H1 (cell line): ENCODE measurements at regions not wholly inside any gene's neighbourhood (a gene's known extent, or its start where the extent isn't known, plus 50 kb on each side); places are given as distances from the start of the nearest gene placed in this dataset.

Experiments
- CTCF ChIA-PET: fragments of 300-600 bp; sonication (Branson Sonifier 250); formaldehyde crosslinking; loops from one replicate; lab custom pipeline; 2021; ENCODE audit not compliant: partially characterized antibody; lab: Charles Lee
- POLR2A ChIA-PET: fragments of 300-600 bp; sonication (Branson Sonifier 250); formaldehyde crosslinking; loops from one replicate; lab custom pipeline; 2021; ENCODE audit warnings: inconsistent platforms; ENCODE audit not compliant: partially characterized antibody; lab: Charles Lee
- DNase-seq, 2 experiments: peaks; one replicate each; pipeline versions ENCODE4 v3.0.0 to v3.0.0-alpha.2; 2010 to 2022; ENCODE audit warnings: low spot score in 2 of 2, low read depth in 1 of 2, mixed read lengths in 1 of 2
- FAIRE-seq: peaks from 2 replicates; lab custom pipeline; 2011; peaks lifted over from hg19 to GRCh38; lab: Jason Lieb, UNC
- H2AFZ ChIP-seq: 2 replicates; pipeline ENCODE4 v1.8.1; 2012; ENCODE audit warnings: low read length, inconsistent platforms
- H2AK5ac ChIP-seq: 2 replicates; pipeline ENCODE4 v1.6.1; 2013; ENCODE audit warnings: low read depth, low read length
- H2BK120ac ChIP-seq: replicated peaks from 2 replicates; pipeline ENCODE3; 2013; ENCODE audit warnings: low read depth, low read length, inconsistent platforms
- H2BK12ac ChIP-seq: 2 replicates; pipeline ENCODE4 v1.6.1; 2013; ENCODE audit warnings: low read depth, low read length
- H2BK15ac ChIP-seq: 2 replicates; pipeline ENCODE4 v1.6.1; 2013; ENCODE audit warnings: low read length
- H2BK20ac ChIP-seq: 2 replicates; pipeline ENCODE4 v1.6.1; 2013; ENCODE audit warnings: low read length
- H2BK5ac ChIP-seq: 2 replicates; pipeline ENCODE4 v1.6.1; 2013; ENCODE audit warnings: low read depth, low read length
- H3K14ac ChIP-seq: 2 replicates; pipeline ENCODE4 v1.6.1; 2013; ENCODE audit warnings: inconsistent platforms; ENCODE audit not compliant: insufficient read length
- H3K18ac ChIP-seq: 2 replicates; pipeline ENCODE4 v1.6.1; 2013; ENCODE audit warnings: low read length; ENCODE audit errors: extremely low read depth
- H3K23ac ChIP-seq: 2 replicates; pipeline ENCODE4 v1.6.1; 2013; ENCODE audit warnings: inconsistent platforms; ENCODE audit not compliant: insufficient read length
- H3K23me2 ChIP-seq: 2 replicates; pipeline ENCODE4 v1.6.1; 2013; ENCODE audit warnings: low read depth, low read length
- H3K27ac ChIP-seq: 2 replicates; pipeline ENCODE4 v1.6.1; 2011; ENCODE audit warnings: low read depth, low read length, inconsistent platforms
- H3K27me3 ChIP-seq, 4 experiments: replicated peaks in 1 of 4; 1 replicate in 1 of 4; 2 replicates in 3 of 4; pipeline versions ENCODE4 v1.6.1 to v1.8.1; 2011 to 2013; ENCODE audit warnings: low read length in 3 of 4, mild to moderate bottlenecking in 3 of 4, inconsistent platforms in 2 of 4, mixed read lengths in 2 of 4, moderate library complexity in 1 of 4; ENCODE audit not compliant: control insufficient read depth in 3 of 4, insufficient read depth in 3 of 4; ENCODE audit errors: extremely low read depth in 1 of 4
- H3K36me3 ChIP-seq, 4 experiments: 2 replicates each; pipeline versions ENCODE4 v1.6.1 to v1.8.1; 2011 to 2013; ENCODE audit warnings: mild to moderate bottlenecking in 4 of 4, low read length in 3 of 4, moderate library complexity in 2 of 4, control low read depth in 1 of 4, inconsistent platforms in 1 of 4; ENCODE audit not compliant: insufficient read depth in 4 of 4, control insufficient read depth in 2 of 4
- H3K4ac ChIP-seq: replicated peaks from 2 replicates; pipeline ENCODE3; 2013; ENCODE audit warnings: low read length, low read depth, mixed read lengths, inconsistent platforms; ENCODE audit not compliant: insufficient read length
- H3K4me1 ChIP-seq, 4 experiments: replicated peaks in 1 of 4; 1 replicate in 1 of 4; 2 replicates in 3 of 4; pipeline versions ENCODE4 v1.6.1 to v1.8.1; 2011 to 2013; ENCODE audit warnings: low read length in 3 of 4, inconsistent platforms in 2 of 4, mixed read lengths in 1 of 4; ENCODE audit not compliant: insufficient read depth in 4 of 4, control insufficient read depth in 3 of 4
- H3K4me2 ChIP-seq, 2 experiments: 2 replicates each; pipeline versions ENCODE4 v1.6.1 to v1.8.1; 2011 to 2013; ENCODE audit warnings: low read depth in 2 of 2, low read length in 2 of 2, control low read depth in 1 of 2, inconsistent platforms in 1 of 2, mild to moderate bottlenecking in 1 of 2; ENCODE audit not compliant: insufficient read depth in 1 of 2
- H3K4me3 ChIP-seq, 4 experiments: fragments of 200-600, 300-600 bp in 1 of 4; sonication (generic), shearing (Covaris generic), sonication (Bioruptor Twin) in 1 of 4; 2 replicates each; pipeline versions ENCODE4 v1.5.1 to v1.8.1; 2011 to 2016; ENCODE audit warnings: low read length in 4 of 4, low read depth in 3 of 4, control low read depth in 2 of 4, inconsistent platforms in 2 of 4, mild to moderate bottlenecking in 2 of 4, mixed read lengths in 1 of 4, moderate library complexity in 1 of 4; ENCODE audit not compliant: insufficient read depth in 2 of 4; ENCODE audit errors: extremely low read depth in 1 of 4
- H3K56ac ChIP-seq: replicated peaks from 2 replicates; pipeline ENCODE3; 2013; ENCODE audit warnings: low read depth, mild to moderate bottlenecking, mixed read lengths, low read length, inconsistent platforms; ENCODE audit not compliant: insufficient read length
- H3K79me1 ChIP-seq: 2 replicates; pipeline ENCODE4 v1.6.1; 2013; ENCODE audit warnings: low read depth, low read length, control low read depth
- H3K79me2 ChIP-seq, 2 experiments: 2 replicates each; pipeline versions ENCODE4 v1.6.1 to v1.8.1; 2012 to 2013; ENCODE audit warnings: low read length in 2 of 2, mild to moderate bottlenecking in 2 of 2, inconsistent platforms in 1 of 2; ENCODE audit not compliant: insufficient read depth in 2 of 2, control insufficient read depth in 1 of 2
- H3K9ac ChIP-seq, 4 experiments: replicated peaks in 1 of 4; 1 replicate in 1 of 4; 2 replicates in 3 of 4; pipeline versions ENCODE4 v1.6.1 to v1.8.1; 2011 to 2013; ENCODE audit warnings: low read depth in 3 of 4, low read length in 3 of 4, control low read depth in 2 of 4, mild to moderate bottlenecking in 2 of 4, moderate library complexity in 2 of 4, inconsistent platforms in 1 of 4; ENCODE audit errors: extremely low read depth in 1 of 4
- H3K9me3 ChIP-seq, 2 experiments: 2 replicates each; pipeline versions ENCODE4 v1.6.1 to v1.8.1; 2012 to 2013; ENCODE audit warnings: mild to moderate bottlenecking in 2 of 2, moderate library complexity in 2 of 2, control low read depth in 1 of 2, inconsistent platforms in 1 of 2, low read depth in 1 of 2, low read length in 1 of 2, mixed read lengths in 1 of 2; ENCODE audit not compliant: insufficient read depth in 2 of 2
- H4K20me1 ChIP-seq, 2 experiments: replicated peaks in 1 of 2; 2 replicates each; pipeline versions ENCODE3 to v1.8.1; 2011 to 2013; ENCODE audit warnings: inconsistent platforms in 2 of 2, low read length in 2 of 2, mild to moderate bottlenecking in 1 of 2; ENCODE audit not compliant: insufficient read depth in 2 of 2, control insufficient read depth in 1 of 2
- H4K5ac ChIP-seq: 2 replicates; pipeline ENCODE4 v1.6.1; 2013; ENCODE audit warnings: low read length, low read depth, mixed read lengths, inconsistent platforms; ENCODE audit not compliant: insufficient read length
- H4K8ac ChIP-seq: 2 replicates; pipeline ENCODE4 v1.8.0; 2013; ENCODE audit warnings: mild to moderate bottlenecking, moderate library complexity, low read length, inconsistent platforms; ENCODE audit not compliant: insufficient read depth; ENCODE audit errors: extremely low read depth
- H4K91ac ChIP-seq: replicated peaks from 2 replicates; pipeline ENCODE3; 2013; ENCODE audit warnings: low read length, mixed read lengths, inconsistent platforms; ENCODE audit not compliant: insufficient read length
- BCL11A ChIP-seq, 2 experiments: IDR thresholded peaks; one replicate each; pipeline ENCODE4 v1.6.1; 2011; ENCODE audit warnings: low read depth in 2 of 2, low read length in 2 of 2, mild to moderate bottlenecking in 2 of 2
- BRCA1 ChIP-seq: IDR thresholded peaks from 2 replicates; pipeline ENCODE4 v1.6.1; 2012; ENCODE audit warnings: low read depth, low read length, improper control_type of control experiment
- EGR1 ChIP-seq: IDR thresholded peaks from 2 replicates; pipeline ENCODE4 v1.6.1; 2011; ENCODE audit warnings: low read depth, low read length, borderline replicate concordance
- GABPA ChIP-seq: IDR thresholded peaks from 2 replicates; pipeline ENCODE4 v1.6.1; 2011; ENCODE audit warnings: mild to moderate bottlenecking, low read length, moderate library complexity, borderline replicate concordance; ENCODE audit not compliant: insufficient read depth
- JUN ChIP-seq: IDR thresholded peaks from 2 replicates; pipeline ENCODE4 v1.6.1; 2011; ENCODE audit warnings: low read depth, mild to moderate bottlenecking, improper control_type of control experiment, low read length
- POLR2A ChIP-seq, 2 experiments: IDR thresholded peaks; 1 replicate in 1 of 2; 2 replicates in 1 of 2; pipeline ENCODE4 v1.6.1; 2011; ENCODE audit warnings: low read depth in 2 of 2, low read length in 2 of 2, mild to moderate bottlenecking in 2 of 2; ENCODE audit errors: control extremely low read depth in 1 of 2
- POU5F1 ChIP-seq: IDR thresholded peaks from 2 replicates; pipeline ENCODE4 v1.6.1; 2011; ENCODE audit warnings: low read depth, mild to moderate bottlenecking, low read length, moderate library complexity
- SIX5 ChIP-seq: IDR thresholded peaks from 2 replicates; pipeline ENCODE4 v1.6.1; 2011; ENCODE audit warnings: mild to moderate bottlenecking, low read depth, low read length
- ZNF274 ChIP-seq: IDR thresholded peaks from 2 replicates; pipeline ENCODE4 v1.7.0; 2012; ENCODE audit warnings: low read length, borderline replicate concordance; ENCODE audit errors: extremely low read depth
- WGBS, 2 experiments: shearing (Covaris generic) in 1 of 2; methylation state at CpG; one replicate each; pipeline versions ENCODE4 v1.1.6 to v1.1.7; 2013 to 2015; ENCODE audit warnings: low lambda C conversion rate in 2 of 2, mixed read lengths in 2 of 2, inconsistent platforms in 1 of 2, low coverage in 1 of 2, missing lambda C conversion rate in 1 of 2; ENCODE audit not compliant: insufficient replicate concordance in 2 of 2, insufficient coverage in 1 of 2, insufficient read length in 1 of 2; ENCODE audit errors: extremely low coverage in 1 of 2, missing lambda C conversion rate in 1 of 2; 5-methylcytosine and 5-hydroxymethylcytosine counted together
- TF ChIP-seq, protein P1 (sequence below): IDR thresholded peaks from 2 replicates; pipeline ENCODE4 v1.6.1; 2011; ENCODE audit warnings: low read length, improper control_type of control experiment
- TF ChIP-seq, protein P2 (sequence below): IDR thresholded peaks from 2 replicates; pipeline ENCODE4 v1.6.1; 2011; ENCODE audit warnings: low read depth, mild to moderate bottlenecking, low read length; ENCODE audit not compliant: insufficient read depth

DNA sequence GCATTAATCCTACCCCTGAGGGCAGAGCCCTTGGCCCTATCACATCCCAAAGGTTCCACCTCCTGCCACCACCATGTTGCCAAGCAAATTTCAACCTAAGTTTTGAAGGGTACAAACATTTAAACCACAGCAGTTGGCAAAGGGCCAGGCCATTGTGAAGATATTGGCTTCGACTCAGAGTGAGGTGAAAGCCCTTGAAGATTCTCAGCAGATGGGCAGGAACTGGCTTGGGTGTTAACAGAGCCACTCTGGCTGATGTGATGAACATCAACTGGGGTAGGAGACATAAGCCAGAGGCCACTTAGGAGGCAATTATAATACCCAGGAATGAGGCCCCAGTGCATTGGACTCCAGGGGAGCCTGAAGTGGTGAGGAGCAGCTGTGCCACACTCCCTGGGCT is 207.7 kb upstream of the KAZN start:
- no peak overlapping the region for H3K9ac ChIP-seq
- no peak overlapping the region for H4K8ac ChIP-seq
- H3K9me3 ChIP-seq = peaks cover 4 to 6% of the 10 kb centered on the region in 2 experiments; a peak in 2 of 4 replicates
- H2BK12ac ChIP-seq = no peak overlapping the region
- no peak overlapping the region for H3K4ac ChIP-seq
- H3K18ac ChIP-seq = no peak overlapping the region
- H2BK20ac ChIP-seq = no peak overlapping the region
- H3K4me3 ChIP-seq = no peak overlapping the region
- H2BK5ac ChIP-seq = no peak overlapping the region
- no peak overlapping the region for H3K23ac ChIP-seq
- no peak overlapping the region for H2AK5ac ChIP-seq
- FAIRE-seq = no peak
- H3K23me2 ChIP-seq = no peaks in the 10 kb centered on the region
- no peak overlapping the region for H3K56ac ChIP-seq
- WGBS, 2 experiments = 78% methylated on average over 1 of the region's 1 CpG; no CpG with 5 or more reads in 1 of the 2 experiments
- no peak overlapping the region for H3K4me2 ChIP-seq
- H3K79me2 ChIP-seq = no peaks in the 10 kb centered on the region
- CTCF ChIA-PET = no interaction called here
- no peaks in the 10 kb centered on the region for H4K20me1 ChIP-seq
- H3K14ac ChIP-seq = no peak overlapping the region
- H3K27me3 ChIP-seq = no peaks in the 10 kb centered on the region
- no peak for DNase-seq
- no peak overlapping the region for H4K91ac ChIP-seq
- no peak overlapping the region for H2BK15ac ChIP-seq
- H2AFZ ChIP-seq = no peak overlapping the region
- H3K36me3 ChIP-seq = no peaks in the 10 kb centered on the region
- no peak overlapping the region for H4K5ac ChIP-seq
- H3K79me1 ChIP-seq = no peaks in the 10 kb centered on the region
- no peak overlapping the region for H3K27ac ChIP-seq
- no peak overlapping the region for H2BK120ac ChIP-seq
- TF ChIP-seq SIX5 = no peak
- TF ChIP-seq BCL11A (IDR thresholded peaks at IDR 0.05; ENCODE audit: low read depth in 2 of 2, low read length in 2 of 2) = no peak
- no peak for TF ChIP-seq GABPA
- TF ChIP-seq BRCA1 = no peak
- no peak for TF ChIP-seq POU5F1
- TF ChIP-seq POLR2A (IDR thresholded peaks at IDR 0.05; ENCODE audit: control extremely low read depth in 1 of 2, low read depth in 2 of 2, low read length in 2 of 2) = no peak
- TF ChIP-seq EGR1 = no peak
- TF ChIP-seq, protein P1, sequence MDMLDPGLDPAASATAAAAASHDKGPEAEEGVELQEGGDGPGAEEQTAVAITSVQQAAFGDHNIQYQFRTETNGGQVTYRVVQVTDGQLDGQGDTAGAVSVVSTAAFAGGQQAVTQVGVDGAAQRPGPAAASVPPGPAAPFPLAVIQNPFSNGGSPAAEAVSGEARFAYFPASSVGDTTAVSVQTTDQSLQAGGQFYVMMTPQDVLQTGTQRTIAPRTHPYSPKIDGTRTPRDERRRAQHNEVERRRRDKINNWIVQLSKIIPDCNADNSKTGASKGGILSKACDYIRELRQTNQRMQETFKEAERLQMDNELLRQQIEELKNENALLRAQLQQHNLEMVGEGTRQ = no peak
- TF ChIP-seq JUN = no peak
- TF ChIP-seq, protein P2, sequence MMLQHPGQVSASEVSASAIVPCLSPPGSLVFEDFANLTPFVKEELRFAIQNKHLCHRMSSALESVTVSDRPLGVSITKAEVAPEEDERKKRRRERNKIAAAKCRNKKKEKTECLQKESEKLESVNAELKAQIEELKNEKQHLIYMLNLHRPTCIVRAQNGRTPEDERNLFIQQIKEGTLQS = no peak
- no peak for TF ChIP-seq ZNF274
- TF ChIP-seq, all 59 proteins: peak for 0
- POLR2A ChIA-PET = no interaction called here
- H3K4me1 ChIP-seq = no peaks in the 10 kb centered on the region
